ENCODE measurements at regions not wholly inside any gene's neighbourhood (a gene's known extent, or its start where the extent isn't known, plus 50 kb on each side); places are given as distances from the start of the nearest gene placed in this dataset.

DNA sequence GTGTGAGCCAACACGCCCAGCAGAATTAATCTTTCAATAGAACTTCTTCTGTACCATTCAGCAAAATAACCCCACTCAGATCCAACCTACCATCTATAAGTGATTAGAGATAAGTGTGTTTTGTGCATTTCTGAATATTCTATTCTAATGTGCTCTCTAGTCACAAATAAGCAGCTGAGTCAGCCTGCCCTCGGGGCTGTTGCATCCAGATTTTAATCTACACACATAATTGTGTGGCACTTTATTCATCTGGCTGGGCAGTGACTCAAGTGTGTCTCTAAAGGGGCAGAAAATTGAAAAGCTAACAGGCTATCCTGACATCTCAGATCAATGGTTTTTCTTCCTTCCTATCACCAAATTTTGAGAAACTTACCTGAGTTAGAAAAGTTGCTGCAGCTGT lies 60.3 kb downstream of the PRR15 start:
- DNase-seq, result no peak
- no peaks in the 10 kb centered on the region for H3K36me3 ChIP-seq
- no peak overlapping the region for H3K4me3 ChIP-seq
- H3K4me1 ChIP-seq, result no peaks in the 10 kb centered on the region
- intact Hi-C loops (cut with DNase I), result no loop called here
- H3K27me3 ChIP-seq, result no peaks in the 10 kb centered on the region
- no peak overlapping the region for H3K27ac ChIP-seq
- no peak for TF ChIP-seq POLR2A (IDR thresholded peaks at IDR 0.05)
- TF ChIP-seq, protein P1, sequence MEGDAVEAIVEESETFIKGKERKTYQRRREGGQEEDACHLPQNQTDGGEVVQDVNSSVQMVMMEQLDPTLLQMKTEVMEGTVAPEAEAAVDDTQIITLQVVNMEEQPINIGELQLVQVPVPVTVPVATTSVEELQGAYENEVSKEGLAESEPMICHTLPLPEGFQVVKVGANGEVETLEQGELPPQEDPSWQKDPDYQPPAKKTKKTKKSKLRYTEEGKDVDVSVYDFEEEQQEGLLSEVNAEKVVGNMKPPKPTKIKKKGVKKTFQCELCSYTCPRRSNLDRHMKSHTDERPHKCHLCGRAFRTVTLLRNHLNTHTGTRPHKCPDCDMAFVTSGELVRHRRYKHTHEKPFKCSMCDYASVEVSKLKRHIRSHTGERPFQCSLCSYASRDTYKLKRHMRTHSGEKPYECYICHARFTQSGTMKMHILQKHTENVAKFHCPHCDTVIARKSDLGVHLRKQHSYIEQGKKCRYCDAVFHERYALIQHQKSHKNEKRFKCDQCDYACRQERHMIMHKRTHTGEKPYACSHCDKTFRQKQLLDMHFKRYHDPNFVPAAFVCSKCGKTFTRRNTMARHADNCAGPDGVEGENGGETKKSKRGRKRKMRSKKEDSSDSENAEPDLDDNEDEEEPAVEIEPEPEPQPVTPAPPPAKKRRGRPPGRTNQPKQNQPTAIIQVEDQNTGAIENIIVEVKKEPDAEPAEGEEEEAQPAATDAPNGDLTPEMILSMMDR (IDR thresholded peaks at IDR 0.05), result no peak
- no peaks in the 10 kb centered on the region for H3K9me3 ChIP-seq
- WGBS (ENCODE audit: insufficient coverage, low coverage, low lambda C conversion rate, missing lambda C conversion rate), result 22% methylated on average over 1 of the region's 2 CpGs
- no peak for ATAC-seq

DNA sequence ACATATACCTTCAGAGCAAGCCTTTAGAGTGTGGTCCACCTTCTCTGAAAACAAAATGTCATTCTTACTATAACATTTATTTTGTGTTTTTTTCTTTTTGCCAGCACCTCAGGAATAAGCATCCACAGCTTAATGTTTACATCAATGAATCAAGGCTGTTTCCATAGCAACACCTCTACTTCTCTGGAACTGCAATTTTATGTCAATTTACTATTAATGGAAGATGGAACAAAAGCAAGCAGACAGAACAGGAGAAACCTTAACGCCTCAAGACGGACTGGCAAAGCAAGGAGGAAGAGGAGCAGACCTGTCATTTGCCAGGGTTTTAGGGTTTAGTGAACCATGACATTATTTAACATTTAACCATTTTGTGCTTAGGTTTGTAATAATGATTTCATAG lies 63.1 kb downstream of the PRR15 start:
- no peak for TF ChIP-seq POLR2A (IDR thresholded peaks at IDR 0.05)
- TF ChIP-seq, protein P1 (IDR thresholded peaks at IDR 0.05), result no peak
- ATAC-seq, result no peak
- intact Hi-C loops (cut with DNase I), result no loop called here

DNA sequence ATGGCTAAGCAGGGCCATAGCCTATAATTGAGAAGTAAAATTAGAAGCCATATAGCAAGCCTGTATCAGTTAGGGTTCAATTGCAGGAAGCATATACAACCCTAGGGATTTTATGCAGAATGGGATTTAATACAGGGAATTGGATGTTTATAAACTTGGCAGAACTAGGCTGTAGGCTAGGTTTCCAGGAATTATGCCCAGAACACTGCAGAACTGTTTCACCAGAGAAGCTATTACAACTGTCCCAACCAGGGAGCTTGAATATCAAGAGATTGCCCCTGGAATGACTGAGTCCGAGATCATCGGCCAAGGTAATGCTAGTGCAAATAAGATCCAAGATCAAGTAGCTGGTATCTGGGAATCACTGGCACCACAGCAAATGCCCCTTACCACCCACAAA lies 64.0 kb downstream of the PRR15 start:
- no peaks in the 10 kb centered on the region for H3K27me3 ChIP-seq
- WGBS (ENCODE audit: insufficient coverage, low coverage, low lambda C conversion rate, missing lambda C conversion rate), result 81% methylated on average over 2 of the region's 2 CpGs
- H3K27ac ChIP-seq, result no peak overlapping the region
- no peaks in the 10 kb centered on the region for H3K4me1 ChIP-seq
- no peak for TF ChIP-seq POLR2A (IDR thresholded peaks at IDR 0.05)
- TF ChIP-seq, protein P1 (IDR thresholded peaks at IDR 0.05), result no peak
- DNase-seq (no peak), ATAC-seq (no peak)
- no peaks in the 10 kb centered on the region for H3K36me3 ChIP-seq
- intact Hi-C loops (cut with DNase I), result no loop called here
- no peaks in the 10 kb centered on the region for H3K9me3 ChIP-seq
- no peak overlapping the region for H3K4me3 ChIP-seq

More for the DNA sequence above, 63.1 kb downstream of the PRR15 start:
- Histone ChIP-seq H3K4me3 (no peak overlapping the region), H3K27me3 (no peaks in the 10 kb centered on the region), H3K9me3 (no peaks in the 10 kb centered on the region), H3K27ac (no peak overlapping the region), H3K36me3 (no peaks in the 10 kb centered on the region), H3K4me1 (no peaks in the 10 kb centered on the region)
- no peak for DNase-seq
- WGBS (ENCODE audit: insufficient coverage, low coverage, low lambda C conversion rate, missing lambda C conversion rate), result 42% methylated on average over 2 of the region's 2 CpGs

DNA sequence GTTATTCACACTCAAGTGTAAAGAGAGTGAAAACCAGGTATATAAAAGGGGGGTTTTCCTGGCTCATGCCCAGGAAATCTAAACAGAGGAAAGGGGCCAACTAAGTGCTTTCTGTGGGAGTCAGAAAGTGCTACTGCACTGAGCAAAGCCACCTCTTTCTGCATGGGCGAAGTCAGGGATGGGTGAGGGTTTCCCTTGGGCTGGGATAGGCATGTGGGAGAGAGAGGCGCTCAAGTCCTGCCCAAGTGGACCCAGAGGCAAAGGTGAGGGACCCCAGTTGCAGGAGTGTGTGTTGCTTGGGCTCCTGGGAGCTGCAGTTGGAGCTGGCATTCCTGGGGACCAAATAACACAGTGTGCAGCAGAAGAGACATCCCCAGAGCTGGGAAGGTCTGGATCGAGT lies 65.9 kb downstream of the PRR15 start:
- H3K27ac ChIP-seq, result no peak overlapping the region
- H3K9me3 ChIP-seq, result no peaks in the 10 kb centered on the region
- H3K36me3 ChIP-seq, result no peaks in the 10 kb centered on the region
- 62% methylated on average over 2 of the region's 3 CpGs for WGBS (ENCODE audit: insufficient coverage, low coverage, low lambda C conversion rate, missing lambda C conversion rate)
- H3K27me3 ChIP-seq, result no peaks in the 10 kb centered on the region
- DNase-seq (no peak), ATAC-seq (no peak)
- intact Hi-C loops (cut with DNase I), result no loop called here
- no peaks in the 10 kb centered on the region for H3K4me1 ChIP-seq
- no peak overlapping the region for H3K4me3 ChIP-seq
- TF ChIP-seq, protein P1 (IDR thresholded peaks at IDR 0.05), result no peak
- TF ChIP-seq POLR2A (IDR thresholded peaks at IDR 0.05), result no peak

Measured in right lobe of liver (tissue), 6 donors.